HT-29 (cell line): ENCODE measurements at regions not wholly inside any gene's neighbourhood (a gene's known extent, or its start where the extent isn't known, plus 50 kb on each side); places are given as distances from the start of the nearest gene placed in this dataset.
A peak's percentile ranks its signal among the peaks of the same experiment; 100 is the strongest.
"Not testable (repeated sequence)": the region's sequence is repeated elsewhere in the genome, so short reads cannot be mapped to it uniquely, and the experiment has no call there.

Source experiments
- DNase-seq: peaks from one replicate; pipeline ENCODE4 v3.0.0-alpha.2; 2015; ENCODE audit warnings: low spot score

DNA sequence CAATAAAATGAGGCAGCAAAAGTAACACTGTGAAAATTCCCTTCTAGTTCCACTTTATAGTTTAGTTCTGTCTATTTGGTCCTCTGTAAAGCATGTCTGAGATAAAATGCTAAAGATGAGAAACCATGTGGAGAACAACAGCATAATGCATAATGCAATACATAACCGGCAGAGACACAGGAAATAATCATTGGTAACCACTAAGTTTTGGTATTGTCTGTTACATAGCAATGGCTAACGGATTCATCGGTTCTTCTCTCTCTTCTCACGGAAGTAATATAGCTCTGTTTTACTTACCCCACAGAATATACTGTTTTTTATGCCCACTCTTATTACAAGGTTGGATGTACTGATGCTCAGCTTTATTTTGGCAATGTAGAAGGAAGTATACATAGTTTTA, 158.9 kb downstream of the FAM174A start:
- DNase-seq: no peak

DNA sequence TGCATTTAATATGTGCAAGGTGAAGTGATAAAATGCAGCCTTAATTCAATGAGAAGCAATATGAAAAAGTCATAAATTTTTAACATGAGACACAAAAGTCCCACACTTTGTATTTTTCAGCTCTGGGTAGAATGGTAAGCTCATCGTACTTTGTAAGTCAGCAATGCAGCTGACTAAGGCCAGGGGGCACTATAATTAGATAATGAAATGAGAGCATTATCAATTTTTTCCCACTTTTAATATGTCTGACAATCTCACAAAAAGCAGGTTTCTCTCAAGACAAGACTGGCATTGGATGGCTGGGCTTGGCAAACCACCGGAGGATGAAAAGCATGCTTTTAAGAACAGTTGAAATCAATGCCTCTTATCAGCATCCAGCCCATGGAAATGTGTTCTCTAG, 162.8 kb downstream of the FAM174A start:
- DNase-seq: no peak

DNA sequence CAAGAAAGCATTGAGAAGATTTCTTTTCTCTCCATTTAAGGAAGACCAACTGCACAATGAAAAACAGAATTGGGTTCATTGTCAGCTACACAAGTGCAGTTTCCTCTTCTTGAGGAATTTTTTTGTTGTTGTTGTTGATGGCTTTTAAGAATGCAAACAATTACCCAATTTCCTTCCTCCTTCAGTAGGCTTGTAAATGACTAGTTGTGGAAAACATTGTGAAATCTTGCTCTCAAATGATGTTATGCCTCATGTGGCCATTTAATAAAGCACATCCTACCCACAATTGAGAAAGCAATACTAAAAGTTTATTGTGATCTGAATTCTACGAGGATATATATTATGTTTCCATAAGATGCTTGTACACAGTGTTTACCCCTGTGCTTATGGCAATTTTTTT, 171.6 kb downstream of the FAM174A start:
- DNase-seq: peak; percentile 14

DNA sequence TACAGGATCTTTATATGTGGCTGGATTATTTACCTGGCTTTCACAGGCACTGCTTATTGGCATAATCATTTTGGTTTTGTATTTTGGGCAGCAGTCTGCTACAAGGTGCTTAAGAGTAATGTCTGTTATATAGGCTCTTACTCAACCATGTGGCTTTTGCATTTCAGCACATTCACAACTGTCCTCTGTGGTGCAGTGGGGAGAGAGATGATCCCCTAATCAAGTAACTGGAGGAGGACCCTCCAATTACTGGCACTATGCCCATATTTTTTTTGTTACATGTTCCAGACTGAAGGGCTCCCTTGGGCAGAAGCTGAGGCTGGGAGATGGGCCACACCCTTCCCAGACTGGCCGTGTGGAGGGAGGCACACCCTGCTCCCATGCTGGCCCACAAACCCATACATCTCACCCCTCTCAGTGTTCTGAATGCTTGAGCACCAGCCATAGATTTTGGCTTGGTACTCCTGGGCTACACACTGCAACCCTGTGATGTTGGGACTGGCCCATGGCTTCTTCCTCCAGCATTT, 173.5 kb downstream of the FAM174A start:
- no peak for DNase-seq

DNA sequence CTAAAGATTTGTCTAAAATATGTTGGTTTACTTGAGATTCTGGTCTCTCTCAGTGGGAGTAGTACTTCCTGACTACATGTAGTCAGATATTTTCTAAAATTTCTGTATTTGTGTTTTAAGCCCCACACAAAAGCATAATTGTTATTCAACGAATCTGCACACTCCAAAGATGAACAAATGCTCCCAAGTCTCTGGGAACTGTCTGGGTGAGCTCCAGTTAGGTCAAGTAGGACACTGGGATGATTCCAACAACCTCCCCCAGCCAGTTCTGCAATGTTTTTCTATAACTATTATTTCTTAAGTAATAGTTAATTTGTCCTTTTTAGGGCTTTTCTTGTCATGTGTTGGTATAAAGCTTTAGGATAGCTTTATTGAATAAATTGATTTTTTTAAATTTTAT, 174.6 kb downstream of the FAM174A start:
- no peak for DNase-seq

DNA sequence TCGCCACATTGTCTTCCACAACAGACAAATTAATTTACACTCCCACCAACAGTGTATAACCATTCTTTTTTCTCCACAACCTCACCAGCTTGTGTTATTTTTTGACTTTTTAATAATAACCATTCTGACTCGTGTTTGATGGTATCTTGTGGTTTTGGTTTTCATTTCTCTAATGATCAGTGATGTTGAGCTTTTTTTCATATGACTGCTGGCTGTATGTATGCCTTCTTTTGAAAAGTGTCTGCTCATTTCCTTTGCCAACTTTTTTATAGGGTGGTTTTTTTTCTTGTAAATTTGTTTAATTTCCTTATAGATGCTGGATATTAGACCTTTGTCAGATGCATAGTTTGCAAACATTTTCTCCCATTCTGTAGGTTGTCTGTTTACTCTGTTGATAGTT, 179.6 kb downstream of the FAM174A start:
- DNase-seq: not testable (repeated sequence)

DNA sequence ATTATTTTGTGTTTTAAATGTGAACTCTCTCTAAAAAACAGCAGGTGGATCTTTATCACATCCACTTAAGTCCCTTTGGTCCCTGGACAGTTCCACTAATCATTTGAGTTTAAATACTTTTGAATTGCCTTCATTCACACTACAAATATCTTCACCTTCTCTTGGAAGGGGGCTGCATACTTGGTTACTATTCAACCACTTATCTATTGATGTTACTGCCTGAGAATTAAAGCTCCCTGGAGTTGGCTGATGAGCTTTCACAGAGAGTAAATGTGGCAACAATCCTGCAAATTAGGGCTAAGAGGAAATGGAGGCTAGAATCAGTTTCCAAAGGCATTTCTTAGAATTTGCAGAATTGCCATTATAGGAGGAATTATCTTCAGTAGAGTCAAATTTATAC, 180.4 kb downstream of the ST8SIA4 start:
- no peak for DNase-seq

DNA sequence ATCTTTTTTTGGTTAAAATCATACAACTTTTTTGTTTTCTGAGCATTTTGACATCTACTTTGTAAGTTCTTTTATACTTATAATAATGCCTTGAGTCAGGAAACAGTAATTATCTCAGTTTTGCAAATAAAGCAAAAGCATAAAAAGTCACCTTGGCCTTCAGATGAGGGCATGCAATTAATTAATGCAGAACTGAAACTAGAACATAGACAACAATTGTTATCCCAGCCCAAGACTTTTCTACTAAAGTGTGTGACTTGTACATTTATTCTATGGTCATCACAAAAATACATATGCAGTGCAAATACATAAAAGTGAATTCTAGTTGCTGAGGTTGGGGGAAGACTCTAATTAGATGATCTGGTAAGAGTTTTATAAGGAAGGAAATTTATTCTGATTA, 179.9 kb downstream of the ST8SIA4 start:
- DNase-seq: no peak

DNA sequence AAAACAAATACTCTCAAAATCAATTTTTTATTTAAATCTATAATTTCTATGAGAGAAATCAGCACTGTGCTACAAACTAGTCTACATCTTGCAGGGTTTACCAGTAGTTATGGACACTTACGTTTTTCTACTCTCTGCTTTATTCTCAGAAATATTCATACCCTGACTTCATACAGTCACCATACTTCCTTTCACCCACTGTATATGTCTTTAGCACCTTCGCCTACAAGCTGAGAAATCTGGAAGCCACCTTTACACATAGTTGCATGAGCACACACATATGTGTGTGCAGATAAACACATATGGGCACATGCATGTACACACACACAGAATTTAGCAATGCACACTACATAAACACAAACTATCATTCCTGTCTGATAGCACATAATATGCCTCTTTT, 177.0 kb downstream of the ST8SIA4 start:
- DNase-seq: no peak

DNA sequence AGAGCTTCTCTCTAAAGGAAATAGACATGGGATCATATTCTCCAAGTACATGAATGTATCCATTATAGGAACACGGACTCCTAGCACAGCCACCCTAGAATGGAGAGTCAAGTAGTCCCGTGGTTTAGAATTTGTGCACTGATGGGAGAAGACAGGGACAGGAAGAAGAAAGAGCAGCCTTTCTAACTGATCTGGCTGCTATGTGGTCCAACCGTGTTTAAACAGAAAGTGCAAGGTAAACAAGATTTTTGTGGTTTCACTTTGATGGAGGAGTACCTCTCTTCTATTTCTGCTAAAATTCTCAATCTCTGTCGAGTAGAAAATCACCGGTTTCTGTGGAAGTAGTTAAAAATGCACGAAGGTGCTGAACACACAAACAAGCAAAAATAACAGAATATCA, 171.3 kb downstream of the ST8SIA4 start:
- DNase-seq: no peak

DNA sequence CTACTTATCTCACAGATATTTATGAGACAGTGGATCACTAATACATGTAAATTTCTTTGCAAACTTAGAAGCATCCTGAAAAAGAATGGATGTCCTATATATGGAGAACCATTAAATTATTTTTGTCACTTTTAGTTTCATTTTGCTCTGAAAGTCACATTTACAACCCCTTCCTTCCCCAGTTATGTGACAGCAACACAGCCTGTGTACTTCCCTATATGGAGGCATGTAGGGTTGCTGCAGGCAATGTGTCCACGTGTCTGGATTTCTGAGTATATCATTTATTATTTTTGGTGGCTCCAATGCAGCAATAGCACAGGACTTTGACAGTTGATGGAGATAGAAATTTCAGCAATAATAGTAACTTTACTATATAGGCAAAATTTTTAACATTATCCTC, 156.4 kb downstream of the ST8SIA4 start:
- DNase-seq: no peak

DNA sequence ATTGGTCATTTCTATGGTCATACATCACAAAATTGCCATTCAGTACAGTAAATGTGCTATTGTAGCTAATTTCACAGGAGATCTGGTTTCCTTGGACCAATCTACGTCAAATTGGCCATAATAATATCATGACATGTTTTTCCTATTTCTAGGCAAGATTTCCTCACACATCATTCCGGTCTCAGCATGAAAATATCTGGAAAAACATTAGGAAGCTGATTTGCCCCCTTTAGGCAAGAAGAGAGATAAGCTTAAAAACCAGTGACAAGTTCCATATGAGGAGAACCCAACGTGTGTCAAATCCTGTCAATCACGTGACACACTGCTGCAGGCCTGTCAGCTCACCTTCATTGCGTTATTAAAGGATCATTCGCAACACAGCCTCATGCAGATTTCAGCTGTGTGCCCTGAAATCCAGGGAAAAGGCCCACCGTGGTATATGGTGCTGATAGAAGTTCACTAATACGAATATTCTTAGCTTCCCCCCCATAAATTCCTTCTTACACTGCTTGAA, 153.3 kb downstream of the ST8SIA4 start:
- DNase-seq: no peak

DNA sequence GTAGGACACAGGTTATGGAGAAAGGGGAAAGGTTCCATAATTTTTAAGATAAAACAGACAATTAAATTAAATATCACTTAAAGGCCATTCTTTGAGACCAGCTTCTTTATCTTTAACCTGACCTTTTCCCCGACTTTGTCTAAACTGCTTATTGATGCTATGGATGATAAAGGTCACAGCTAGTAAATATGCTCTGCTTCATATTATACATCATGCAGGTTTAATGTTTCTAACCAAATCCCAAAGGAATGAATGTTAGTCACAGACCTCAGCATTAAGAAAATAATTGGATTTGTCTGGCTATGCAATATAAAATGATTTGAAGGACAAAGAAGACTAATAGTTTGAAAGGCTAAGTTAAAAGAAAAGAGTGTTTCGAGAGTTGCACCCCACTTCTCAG, 147.6 kb downstream of the ST8SIA4 start:
- no peak for DNase-seq
